ENCODE measurements at regions not wholly inside any gene's neighbourhood (a gene's known extent, or its start where the extent isn't known, plus 50 kb on each side); places are given as distances from the start of the nearest gene placed in this dataset.
A peak's percentile ranks its signal among the peaks of the same experiment; 100 is the strongest.
"Not testable (repeated sequence)": the region's sequence is repeated elsewhere in the genome, so short reads cannot be mapped to it uniquely, and the experiment has no call there.

- DNase-seq = no peak
Observed at GRCh38 chr2:39487398-39488250, 50.5 kb upstream of the MAP4K3 start.

GRCh38 chr2:39488450-39488849, 51.4 kb upstream of the MAP4K3 start:
- no peak for DNase-seq

- DNase-seq = no peak
Observed at GRCh38 chr2:39490586-39490985, 53.5 kb upstream of the MAP4K3 start.

GRCh38 chr2:39491653-39492052, 54.6 kb upstream of the MAP4K3 start:
- DNase-seq = no peak

- no peak for DNase-seq
Observed at GRCh38 chr2:39492095-39492590, 55.1 kb upstream of the MAP4K3 start.

GRCh38 chr2:39492716-39493115, 55.6 kb upstream of the MAP4K3 start:
- no peak for DNase-seq

GRCh38 chr2:39494784-39495251, 57.7 kb upstream of the MAP4K3 start:
- DNase-seq = peak; percentile 32

- DNase-seq = no peak
Observed at GRCh38 chr2:39497082-39497801, 60.2 kb upstream of the MAP4K3 start.

GRCh38 chr2:39498176-39498575, 61.1 kb upstream of the MAP4K3 start:
- DNase-seq = not testable (repeated sequence)

GRCh38 chr2:39498786-39499185, 61.7 kb upstream of the MAP4K3 start:
- no peak for DNase-seq

GRCh38 chr2:39499336-39499735, 62.3 kb upstream of the MAP4K3 start:
- DNase-seq = no peak

GRCh38 chr2:39501412-39501811, 64.3 kb upstream of the MAP4K3 start:
- DNase-seq = no peak

- DNase-seq = no peak
Observed at GRCh38 chr2:39503277-39503676, 66.2 kb upstream of the MAP4K3 start.

GRCh38 chr2:39504790-39505335, 67.8 kb upstream of the MAP4K3 start:
- no peak for DNase-seq

- no peak for DNase-seq
Observed at GRCh38 chr2:39506215-39506614, 69.1 kb upstream of the MAP4K3 start.

- DNase-seq = no peak
Observed at GRCh38 chr2:39508198-39508597, 71.1 kb upstream of the MAP4K3 start.

GRCh38 chr2:39510140-39510539, 73.1 kb upstream of the MAP4K3 start:
- no peak for DNase-seq

- no peak for DNase-seq
Observed at GRCh38 chr2:39511219-39511604, 74.1 kb upstream of the MAP4K3 start.

GRCh38 chr2:39511605-39512433, 74.7 kb upstream of the MAP4K3 start:
- DNase-seq = no peak

GRCh38 chr2:39512434-39512935, 75.4 kb upstream of the MAP4K3 start:
- DNase-seq = no peak

GRCh38 chr2:39512941-39513340, 75.9 kb upstream of the MAP4K3 start:
- no peak for DNase-seq

- DNase-seq = peak; percentile 63
Observed at GRCh38 chr2:39513641-39514094, 76.6 kb upstream of the MAP4K3 start.

All from NCI-H146 (cell line).